Fibroblast of skin of left biceps (primary cell): ENCODE measurements at regions not wholly inside any gene's neighbourhood (a gene's known extent, or its start where the extent isn't known, plus 50 kb on each side); places are given as distances from the start of the nearest gene placed in this dataset.
"Not testable (repeated sequence)": the region's sequence is repeated elsewhere in the genome, so short reads cannot be mapped to it uniquely, and the experiment has no call there.

Source experiments
- DNase-seq, 2 experiments: peaks; one replicate each; pipeline ENCODE4 v3.0.0-alpha.2; 2013; ENCODE audit warnings: low read depth in 2 of 2

DNA sequence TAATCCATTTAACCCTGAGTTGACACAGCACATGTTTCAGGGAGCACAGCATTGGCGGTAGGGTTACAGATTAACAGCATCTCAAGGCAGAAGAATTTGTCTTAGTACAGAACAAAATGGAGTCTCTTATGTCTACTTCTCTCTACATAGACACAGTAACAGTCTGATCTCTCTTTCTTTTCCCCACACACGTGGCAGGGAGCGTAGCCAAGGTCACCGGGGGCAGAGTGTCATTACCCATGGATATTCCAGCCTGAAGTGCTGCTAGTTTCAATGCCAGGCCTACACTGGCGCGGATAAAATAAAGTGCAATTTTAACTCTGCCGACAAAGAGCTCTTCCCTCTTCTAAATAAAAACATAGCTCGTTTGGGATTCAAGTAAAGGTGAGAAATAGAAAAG is 366.3 kb upstream of the SGCG start:
- not testable (repeated sequence) for DNase-seq

DNA sequence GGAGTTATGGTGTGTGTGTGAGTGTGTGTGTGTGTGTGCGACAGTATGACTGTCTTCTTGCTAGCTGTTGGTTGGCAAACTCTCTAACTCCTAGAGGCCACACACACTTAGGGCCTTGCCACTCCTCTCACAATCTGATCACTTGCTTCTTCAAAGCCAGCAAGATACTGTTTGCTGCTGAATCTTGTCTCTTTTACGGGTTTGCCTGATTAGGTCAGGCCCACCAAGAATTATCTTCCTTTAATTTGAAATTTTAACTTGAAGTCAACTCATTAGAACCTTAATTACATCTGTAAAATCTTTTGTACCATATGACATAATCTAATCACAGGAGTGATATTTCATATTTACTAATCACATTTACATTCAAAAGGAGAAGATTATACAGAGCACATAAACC is 359.2 kb upstream of the SGCG start:
- no peak for DNase-seq

GRCh38 chr13:22825186-22825585 is 355.6 kb upstream of the SGCG start:
- DNase-seq: no peak

GRCh38 chr13:22828081-22828480 is 352.7 kb upstream of the SGCG start:
- no peak for DNase-seq

DNA sequence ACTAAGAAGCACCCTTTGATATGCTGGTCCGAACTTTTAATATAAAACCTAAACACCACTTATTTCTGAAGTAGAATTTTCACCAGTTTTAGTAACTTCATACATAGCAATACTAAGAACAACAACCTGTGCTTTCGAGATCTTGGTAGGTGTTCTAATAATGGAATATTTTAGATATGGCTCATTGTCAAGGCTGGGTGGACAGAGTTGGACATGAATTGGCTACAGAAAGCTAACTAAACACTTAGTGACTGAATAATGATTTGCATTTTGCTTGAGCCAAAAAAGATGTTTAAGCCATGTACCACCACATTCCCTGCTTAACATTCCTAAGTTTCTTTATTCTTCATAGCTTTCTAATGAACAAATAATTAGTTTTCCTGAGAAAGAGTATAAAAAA is 344.3 kb upstream of the SGCG start:
- no peak for DNase-seq

GRCh38 chr13:22837980-22838647 is 342.7 kb upstream of the SGCG start:
- DNase-seq: no peak

DNA sequence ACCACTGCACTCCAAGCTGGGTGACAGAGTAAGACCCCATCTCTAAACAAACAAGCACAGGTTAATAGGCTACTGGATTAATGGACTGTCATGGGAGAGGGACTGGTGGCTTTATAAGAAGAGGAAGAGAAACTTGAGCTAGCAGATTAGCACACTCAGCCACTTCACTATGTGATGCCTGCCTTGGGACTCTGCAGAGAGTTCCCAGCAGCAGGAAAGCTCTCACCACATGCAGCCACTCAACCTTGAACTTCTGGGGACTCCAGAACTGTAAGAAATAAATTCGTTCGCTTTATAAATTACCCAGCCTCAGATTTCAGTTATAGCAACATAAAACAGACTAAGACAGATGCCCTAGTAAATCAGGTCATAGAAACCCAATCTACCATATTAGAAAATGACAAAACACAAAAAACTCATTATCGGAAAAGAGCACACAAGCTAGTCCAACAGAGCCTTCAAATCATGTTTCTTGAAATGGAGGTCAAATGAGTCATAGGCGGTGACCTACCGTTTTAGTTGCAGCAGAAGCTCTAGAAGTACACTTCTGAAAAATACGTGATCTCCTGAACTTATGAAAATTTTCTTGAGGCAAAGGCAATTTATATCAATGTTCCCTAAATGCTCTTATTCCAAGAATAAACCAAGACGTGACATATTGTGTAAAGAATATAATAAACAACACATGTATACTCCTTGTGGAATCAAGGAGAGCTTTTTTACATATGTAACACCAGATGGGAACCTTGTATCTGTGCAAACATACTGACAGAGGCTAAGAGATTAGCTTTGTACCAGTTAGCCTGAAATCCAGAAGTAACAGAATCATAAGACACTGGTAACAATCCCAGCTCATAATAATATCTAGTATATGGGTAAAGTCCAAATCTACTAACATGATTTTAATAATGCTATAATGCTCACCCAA is 340.9 kb upstream of the SGCG start:
- DNase-seq: no peak

GRCh38 chr13:22846551-22846950 is 334.2 kb upstream of the SGCG start:
- no peak for DNase-seq

GRCh38 chr13:22848539-22849052 is 332.2 kb upstream of the SGCG start:
- DNase-seq: no peak

- no peak for DNase-seq
These were observed 324.9 kb upstream of the SGCG start for GRCh38 chr13:22855926-22856325.

- not testable (repeated sequence) for DNase-seq
These were observed 321.8 kb upstream of the SGCG start for GRCh38 chr13:22858980-22859379.

DNA sequence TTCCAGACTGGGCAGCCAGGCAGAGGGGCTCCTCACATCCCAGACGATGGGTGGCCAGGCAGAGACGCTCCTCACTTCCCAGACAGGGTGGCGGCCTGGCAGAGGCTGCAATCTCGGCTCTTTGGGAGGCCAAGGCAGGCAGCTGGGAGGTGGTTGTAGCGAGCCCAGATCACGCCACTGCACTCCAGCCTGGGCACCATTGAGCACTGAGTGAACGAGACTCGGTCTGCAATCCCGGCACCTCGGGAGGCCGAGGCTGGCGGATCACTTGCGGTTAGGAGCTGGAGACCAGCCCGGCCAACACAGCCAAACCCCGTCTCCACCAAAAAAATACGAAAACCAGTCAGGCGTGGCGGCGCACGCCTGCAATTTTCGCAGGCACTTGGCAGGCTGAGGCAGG is 321.4 kb upstream of the SGCG start:
- DNase-seq: not testable (repeated sequence)

DNA sequence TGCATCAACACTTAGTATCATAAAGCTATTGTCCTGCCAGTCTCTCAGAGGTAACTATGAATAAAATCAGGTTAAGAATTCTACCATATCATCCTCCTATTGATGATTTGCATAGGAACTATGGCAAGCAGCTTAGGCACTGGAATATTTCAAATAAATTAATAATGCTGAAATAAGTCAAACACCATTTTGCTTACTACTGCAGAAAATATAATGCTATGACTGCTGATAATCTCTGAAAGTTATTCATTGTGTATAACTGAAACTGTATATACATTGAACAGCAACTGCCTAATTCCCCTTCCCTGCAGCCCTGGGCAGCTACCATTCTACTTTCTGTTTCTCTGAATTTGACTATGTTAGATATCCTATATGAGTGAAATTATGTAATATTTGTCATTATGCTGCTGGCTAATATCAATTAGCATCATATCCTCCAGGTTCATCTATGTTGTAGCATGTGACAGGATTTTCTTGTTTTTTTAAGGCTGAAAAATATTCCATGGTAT is 318.8 kb upstream of the SGCG start:
- no peak for DNase-seq

GRCh38 chr13:22862478-22862877 is 318.3 kb upstream of the SGCG start:
- no peak for DNase-seq

DNA sequence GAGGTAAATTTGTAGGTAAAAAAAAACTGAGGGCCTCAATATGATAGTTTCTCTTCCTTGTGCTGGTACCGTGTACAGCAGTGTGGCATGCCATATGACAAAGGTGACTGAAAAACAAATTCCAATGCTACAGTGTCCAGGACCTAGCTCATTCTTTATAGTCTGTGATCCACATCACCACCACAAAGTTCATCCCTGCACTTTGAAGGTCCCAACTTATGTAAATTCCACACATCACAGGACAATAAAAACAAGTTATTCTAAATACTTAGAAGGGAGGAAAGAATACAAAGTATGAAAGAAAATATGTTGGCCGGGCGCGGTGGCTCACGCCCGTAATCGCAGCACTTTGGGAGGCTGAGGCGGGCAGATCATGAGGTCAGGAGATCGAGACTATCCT is 314.6 kb upstream of the SGCG start:
- no peak for DNase-seq

DNA sequence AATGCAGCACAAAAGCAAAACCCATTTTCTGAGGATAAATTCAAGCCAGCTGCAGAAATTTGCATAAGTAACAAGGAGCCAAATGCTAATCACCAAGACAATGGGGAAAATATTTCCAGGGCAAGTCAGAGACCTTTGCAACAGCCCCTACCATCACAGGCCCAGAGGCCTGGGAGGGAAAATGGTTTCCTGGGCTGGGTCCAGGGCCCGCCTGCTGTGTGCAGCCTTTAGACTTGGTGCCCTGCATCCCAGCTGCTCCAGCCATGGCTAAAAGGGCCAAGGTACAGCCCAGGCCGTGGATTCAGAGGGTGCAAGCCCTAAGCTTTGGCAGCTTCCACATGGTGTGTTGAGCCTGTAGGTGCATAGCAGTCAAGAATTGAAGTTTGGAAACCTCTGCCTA is 309.5 kb upstream of the SGCG start:
- no peak for DNase-seq

GRCh38 chr13:22874839-22875238 is 305.9 kb upstream of the SGCG start:
- DNase-seq: no peak

DNA sequence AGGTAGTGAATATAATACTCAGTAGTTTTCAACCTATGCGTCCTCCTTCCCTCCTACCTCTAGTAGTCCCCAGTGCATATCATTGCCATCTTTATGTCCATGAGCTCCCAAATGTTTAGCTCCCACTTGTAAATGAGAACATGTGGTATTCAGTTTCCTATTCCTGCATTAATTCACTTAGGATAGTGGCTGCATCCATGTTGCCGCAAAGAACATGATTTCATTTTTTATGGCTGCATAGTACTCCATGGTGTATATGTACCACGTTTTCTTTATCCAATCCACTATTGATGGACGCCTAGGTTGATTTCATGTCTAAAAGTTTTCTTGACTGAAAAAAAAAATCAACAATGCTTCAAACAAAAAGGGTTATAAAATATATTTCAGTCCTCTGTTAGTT is 303.4 kb upstream of the SGCG start:
- DNase-seq: no peak

GRCh38 chr13:22880741-22881720 is 299.7 kb upstream of the SGCG start:
- DNase-seq: no peak

DNA sequence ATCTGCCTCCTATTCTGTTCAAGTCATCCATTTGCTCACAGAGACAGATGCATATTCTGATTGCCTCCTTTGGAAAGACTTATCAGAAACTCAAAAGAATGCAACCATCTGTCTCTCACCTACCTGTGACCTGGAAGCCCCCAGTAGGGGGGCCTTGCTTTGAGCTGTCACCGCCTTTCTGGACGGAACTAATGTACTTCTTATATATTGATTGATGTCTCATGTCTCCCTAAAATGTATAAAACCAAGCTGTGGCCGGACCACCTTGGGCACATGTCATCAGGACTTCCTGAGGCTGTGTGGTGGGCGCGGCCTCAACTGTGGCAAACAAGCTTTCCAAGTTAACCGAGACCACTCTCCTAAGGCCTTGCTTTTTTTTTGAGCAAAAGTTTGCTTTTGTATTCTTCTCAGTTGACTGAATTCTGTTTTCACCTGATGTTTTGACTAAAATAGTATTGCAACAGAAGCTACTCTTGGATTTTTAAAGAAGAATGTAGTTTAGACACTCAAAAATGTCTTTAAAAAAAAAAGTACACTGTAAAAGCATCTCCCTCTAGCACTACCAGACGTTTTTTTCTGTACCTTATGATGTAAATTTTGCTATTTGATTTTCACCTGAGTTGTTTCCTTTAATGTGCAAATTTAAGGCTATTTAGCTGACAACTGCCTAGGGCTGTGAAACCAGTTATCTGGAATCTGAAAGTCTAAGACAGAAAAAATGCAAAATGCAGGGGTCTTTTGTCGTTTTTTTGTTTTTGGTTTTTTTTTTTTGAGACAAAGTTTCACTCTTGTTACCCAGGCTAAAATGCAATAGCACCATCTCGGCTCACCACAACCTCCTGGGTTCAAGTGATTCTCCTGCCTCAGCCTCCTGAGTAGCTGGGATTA is 298.8 kb upstream of the SGCG start:
- not testable (repeated sequence) for DNase-seq
